GM19467 (cell line): ENCODE measurements at regions not wholly inside any gene's neighbourhood (a gene's known extent, or its start where the extent isn't known, plus 50 kb on each side); places are given as distances from the start of the nearest gene placed in this dataset.
"Not testable (repeated sequence)": the region's sequence is repeated elsewhere in the genome, so short reads cannot be mapped to it uniquely, and the experiment has no call there.

Experiments
- ATAC-seq: cut with Tn5 transposase; IDR thresholded peaks from one replicate; pipeline ENCODE4 v1.9.1; 2021; ENCODE audit warnings: mild to moderate bottlenecking, moderate library complexity; ENCODE audit not compliant: unreplicated experiment

DNA sequence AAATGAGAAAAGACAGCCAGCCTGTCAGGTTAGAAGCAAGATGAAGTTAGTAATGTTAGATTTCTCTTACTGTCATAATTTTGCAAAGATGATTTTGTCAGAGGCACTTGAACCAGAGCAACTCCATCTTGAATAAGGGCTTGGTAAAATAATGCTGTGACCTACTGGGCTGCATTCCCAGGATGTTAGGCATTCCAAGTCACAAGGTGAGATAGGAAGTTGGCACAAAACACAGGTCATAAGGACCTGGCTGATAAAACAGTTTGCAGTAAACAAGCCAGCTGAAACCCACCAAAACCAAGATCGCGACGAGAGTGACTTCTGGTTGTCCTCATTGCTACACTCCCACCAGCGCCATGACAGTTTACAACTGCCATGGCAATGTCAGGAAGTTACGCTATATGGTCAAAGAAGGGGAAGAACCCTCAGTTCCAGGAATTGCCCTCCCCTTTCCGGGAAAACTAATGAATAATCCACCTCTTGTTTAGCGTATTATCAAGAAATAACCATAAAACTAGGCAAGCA is 1313.5 kb upstream of the TMEM132C start:
- ATAC-seq, result no peak

DNA sequence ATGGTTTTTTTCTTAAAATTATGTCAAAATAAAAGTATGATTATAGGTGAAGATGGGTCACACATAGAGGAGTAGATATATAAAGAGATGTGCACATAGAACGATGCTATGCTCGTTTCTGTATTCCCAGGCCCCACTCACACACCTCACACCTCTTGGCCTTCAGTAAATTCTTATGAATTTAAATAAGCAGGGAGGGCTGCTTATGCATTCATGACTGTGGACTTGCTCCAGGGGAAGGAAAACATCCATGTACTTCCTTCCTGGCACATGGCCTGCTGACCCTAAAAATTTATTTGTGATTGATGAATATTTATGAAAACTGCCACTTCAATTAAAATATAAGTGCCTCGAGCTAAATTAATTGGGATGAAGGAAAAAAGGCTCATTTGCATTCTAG is 1306.7 kb upstream of the TMEM132C start:
- ATAC-seq, result no peak

DNA sequence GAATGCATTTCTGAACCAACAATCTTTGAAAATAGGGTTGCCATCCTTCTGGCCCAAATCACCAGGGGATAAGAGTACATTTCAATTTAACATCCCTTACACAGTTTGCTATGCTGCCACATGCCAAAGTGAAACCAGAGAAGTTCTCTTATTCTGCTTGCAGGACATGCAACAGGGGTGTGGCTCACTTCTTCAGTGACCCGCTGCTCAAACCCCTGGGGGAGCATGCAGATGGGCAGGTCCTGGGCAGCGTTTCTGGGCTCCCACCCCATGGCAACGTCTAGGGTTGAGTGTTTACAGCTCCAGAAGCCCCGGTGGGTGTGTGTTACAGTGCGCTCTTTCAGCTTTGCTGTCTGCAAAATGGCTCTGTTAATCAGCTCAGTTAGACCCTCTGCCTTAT is 1306.3 kb upstream of the TMEM132C start:
- ATAC-seq, result no peak

DNA sequence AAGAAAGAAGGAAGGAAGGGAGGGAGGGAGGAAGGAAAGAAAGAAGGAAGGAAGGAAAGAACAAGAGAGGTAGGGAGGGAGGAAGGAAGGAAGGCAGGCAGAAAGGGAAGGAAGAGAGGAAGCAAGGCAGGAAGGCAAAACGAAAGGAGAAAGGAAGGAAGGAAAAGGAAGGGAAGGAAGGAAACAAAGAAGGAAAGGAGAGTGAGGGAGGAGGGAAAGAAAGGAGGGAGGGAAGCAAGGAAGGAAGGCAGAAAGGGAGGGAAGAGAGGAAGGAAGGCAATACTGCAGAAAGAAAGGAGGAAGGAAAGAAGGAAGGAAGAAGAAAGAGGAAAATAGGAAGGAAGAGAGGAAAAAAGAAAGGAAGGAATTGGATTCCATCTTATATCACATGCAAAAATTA is 1303.1 kb upstream of the TMEM132C start:
- no peak for ATAC-seq

DNA sequence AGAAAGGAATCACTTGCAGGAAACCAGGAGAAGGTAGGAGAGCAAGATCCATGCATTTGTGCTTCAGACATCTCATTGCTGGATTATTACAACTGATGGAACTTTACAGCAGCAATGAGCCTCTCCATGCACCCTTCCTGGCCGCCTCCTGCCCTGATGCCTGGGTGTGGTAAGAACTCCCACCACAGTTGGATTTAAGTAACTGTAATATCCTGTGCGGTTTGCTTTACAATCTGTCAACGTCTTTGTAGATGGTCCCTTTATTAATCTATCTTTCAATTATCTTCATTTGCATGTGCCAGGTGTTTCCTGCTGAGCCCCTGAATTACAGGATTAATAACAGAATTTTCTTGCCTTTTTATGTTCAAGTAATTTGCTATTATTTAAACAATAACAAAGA is 1300.5 kb upstream of the TMEM132C start:
- no peak for ATAC-seq

DNA sequence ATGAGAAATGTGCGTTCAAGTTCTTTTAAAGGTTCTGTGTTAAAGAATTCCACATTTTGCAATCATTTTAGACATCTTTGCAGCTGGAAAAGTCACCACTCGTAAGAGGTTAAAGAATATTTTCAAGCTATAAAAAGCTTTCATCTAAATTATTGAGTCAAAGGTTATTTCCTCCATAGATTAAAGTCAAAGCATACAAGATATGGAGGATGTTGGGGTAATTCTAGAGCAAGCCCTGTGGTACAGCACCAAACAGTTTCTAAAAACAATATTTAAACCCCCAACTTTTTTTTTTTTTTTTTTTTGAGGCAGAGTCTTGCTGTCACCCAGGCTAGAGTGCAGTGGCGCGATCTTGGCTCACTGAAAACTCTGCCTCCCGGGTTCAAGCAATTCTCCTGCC is 1299.8 kb upstream of the TMEM132C start:
- no peak for ATAC-seq

DNA sequence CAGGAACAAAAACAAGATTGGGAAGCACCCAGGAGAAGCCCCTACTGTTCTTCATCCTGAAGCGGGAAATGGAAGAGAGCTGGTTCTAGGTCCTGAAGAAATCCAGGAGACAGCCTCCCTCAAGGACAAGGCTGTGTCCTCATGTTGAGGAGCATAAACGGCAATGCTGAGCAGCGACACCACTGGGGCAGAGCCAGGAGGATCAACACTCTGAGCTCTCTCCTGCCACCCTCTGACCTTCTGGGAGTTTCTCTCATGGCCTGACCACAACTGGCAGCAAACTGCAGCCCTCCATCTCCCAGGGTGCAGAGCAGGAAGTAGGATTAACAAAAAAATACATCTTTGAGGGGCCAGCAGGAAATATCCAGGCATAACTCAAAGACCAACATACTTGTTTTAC is 1292.2 kb upstream of the TMEM132C start:
- no peak for ATAC-seq

DNA sequence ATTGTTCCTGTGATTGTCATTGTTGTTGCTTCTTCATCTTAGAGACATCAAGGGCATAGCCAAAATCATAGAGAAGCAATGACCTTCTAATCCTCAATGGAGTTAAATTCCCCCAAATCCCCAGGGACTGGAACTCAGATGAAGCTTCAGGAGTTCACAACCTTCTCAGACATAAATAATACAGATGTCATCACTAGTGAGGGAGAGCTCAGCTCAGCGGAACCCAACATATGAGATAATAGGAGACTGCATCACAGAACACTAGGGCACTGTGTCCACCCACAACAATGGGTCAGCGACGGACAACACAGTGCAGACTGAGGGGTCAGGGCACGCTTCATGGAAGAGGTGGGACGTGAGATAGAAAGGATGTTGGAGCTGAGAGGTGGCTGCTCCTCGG is 1290.4 kb upstream of the TMEM132C start:
- no peak for ATAC-seq

DNA sequence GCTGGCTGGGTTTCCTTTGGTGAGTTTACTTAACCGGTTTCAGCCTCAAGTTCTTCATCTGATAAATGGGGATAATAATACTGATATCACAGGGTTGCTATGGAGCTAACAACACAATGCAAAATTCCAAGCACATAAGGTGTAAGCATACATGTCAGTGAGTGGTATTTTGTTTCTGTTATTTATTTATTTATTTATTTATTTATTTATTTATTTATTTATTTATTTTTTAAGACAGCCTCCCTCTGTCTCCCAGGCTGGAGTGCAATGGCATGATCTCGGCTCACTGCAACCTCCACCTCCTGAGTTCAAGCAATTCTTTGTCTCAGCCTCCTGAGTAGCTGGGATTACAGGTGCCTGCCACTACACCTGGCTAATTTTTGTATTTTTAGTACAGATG is 1287.4 kb upstream of the TMEM132C start:
- not testable (repeated sequence) for ATAC-seq

DNA sequence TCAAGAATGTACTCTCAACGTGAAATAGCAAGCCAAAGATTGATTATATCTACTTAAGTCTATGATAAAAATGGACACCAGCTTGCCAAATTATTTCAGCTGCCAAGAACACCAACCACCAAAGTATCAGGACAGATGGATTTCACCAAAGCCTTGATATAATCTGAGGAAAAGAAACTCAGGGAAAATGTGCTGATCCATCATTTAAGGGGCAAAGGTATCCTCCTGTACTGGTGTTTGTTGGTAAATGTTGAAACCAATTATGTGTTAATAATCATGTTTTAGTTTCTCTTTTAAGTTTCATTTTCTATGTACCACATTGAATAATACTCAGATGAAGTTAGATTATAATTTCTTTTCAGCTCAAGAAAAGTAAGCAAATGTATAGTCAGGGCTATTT is 1284.3 kb upstream of the TMEM132C start:
- no peak for ATAC-seq

DNA sequence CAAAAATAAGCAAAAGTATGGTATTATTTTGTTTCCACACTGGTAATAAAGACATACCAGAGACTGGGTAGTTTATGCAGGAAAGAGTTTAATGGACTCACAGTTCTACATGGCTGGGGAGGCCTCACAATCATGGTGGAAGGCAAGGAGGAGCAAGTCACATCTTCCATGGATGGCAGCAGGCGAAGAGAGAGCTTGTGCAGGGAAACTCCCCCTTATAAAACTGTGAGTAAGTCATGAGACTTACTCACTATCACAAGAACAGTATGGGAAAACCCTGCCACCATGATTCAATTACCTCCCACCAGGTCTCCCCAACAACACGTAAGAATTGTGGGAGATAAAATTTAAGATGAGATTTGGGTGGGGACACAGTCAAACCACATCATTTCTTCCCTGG is 1283.2 kb upstream of the TMEM132C start:
- not testable (repeated sequence) for ATAC-seq

DNA sequence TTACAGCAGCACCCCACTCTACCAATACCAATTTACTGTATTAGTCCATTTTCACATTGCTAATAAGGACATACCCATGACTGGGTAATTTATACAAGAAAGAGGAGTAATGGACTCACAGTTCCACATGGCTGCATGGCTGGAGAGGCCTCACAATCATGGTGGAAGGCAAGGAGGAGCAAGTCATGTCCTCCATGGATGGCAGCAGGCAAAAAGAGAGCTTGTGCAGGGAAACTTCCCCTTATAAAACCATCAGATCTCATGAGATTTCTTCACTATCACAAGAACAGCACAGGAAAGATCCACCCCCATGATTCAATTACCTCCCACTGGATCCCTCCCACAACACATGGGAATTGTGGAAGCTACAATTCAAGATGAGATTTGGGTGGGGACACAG is 1281.3 kb upstream of the TMEM132C start:
- not testable (repeated sequence) for ATAC-seq

DNA sequence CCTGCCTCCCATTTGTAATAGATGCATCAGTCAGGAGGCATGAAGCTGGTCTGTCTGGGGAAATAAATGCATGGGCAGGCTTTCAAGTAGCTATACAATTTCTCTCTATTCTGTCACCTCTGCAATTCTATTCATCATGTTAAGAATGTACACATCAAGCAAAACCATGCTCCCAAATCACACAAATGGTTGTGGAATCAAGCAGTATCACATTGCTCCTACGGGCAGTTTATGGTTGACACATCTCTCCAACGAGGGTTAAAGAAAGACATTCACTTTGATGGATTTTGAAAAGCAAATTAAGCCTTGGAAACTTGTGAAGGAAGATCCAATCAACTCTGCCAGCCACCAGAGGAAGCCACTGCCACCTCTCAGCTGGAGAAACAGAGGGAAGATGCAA is 1277.4 kb upstream of the TMEM132C start:
- no peak for ATAC-seq

DNA sequence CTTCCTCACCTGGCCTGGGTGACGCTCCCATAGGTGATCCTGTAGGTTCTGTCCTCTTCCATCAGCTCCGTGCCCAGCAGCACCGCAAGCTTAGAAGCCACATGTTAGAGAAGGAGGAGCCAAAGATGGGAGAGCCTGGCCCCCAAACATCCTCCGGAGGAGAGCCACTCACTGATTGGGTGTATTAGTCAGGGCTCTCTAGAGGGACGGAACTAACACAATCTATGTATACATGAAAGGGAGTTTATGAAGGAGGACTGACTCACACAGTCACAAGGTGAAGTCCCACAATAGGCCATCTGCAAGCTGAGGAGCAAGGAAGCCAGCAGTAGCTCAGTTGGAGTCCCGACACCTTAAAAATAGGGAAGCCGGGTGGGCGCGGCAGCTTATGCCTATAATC is 1273.1 kb upstream of the TMEM132C start:
- no peak for ATAC-seq

DNA sequence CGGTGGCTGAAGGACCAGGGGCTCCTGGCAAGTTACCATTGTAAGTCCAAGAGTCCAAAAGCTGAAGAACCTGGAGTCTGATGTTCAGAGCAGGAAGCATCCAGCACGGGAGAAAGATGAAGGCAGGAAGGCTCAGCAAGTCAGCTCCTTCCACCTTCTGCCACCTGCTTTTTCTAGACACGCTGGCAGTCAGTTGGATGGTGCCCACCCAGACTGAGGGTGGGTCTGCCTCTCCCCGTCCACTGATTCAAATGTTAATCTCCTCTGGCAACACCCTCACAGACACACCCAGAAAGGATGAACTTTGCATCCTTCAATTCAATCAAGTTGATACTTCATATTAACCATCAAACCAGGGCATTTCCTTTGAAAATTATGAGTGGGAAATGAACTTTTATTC is 1272.4 kb upstream of the TMEM132C start:
- no peak for ATAC-seq

DNA sequence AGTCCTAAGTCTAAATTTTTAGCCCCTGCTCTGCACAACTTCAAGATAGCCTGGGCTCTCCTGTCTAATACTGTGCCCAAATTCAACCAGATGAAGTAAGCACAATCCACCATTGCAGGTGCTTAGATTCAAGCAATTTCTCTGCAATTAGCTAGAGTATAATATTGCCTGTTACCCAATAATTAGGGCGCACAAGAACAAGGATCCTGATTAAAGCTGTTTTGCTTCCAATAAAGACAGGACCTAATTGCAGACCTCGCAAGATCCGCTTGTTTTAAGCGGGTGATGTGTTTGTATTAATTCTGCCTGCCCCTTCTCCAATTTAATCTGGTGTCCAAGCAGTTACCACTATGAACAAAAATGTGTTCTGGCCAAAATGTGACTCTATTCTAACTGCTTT is 1268.9 kb upstream of the TMEM132C start:
- ATAC-seq, result no peak

DNA sequence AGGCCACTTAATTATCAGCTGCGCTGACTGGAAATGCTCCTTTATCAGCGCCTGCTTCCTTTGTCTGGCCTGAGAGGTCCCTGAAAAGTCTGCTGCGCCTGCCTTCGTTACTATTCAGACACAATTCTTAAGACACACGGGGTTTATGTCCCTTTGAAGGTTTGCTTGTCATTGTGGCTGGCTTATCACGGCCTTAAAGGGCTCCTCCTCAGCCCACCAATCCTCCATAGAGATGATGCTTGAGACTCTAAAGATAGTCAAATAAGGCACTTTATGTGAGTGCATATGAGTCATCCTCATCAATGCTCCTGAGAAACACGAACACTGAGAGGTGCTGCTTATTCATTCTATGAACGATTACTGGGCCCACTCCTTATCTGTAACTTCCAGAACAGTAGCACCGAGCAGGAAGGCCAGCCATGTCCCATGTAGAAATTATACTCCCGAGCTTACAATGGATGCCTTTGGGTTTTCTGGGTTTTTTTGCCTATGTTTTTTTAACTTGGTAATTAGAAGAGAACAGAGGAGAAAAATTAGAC is 1268.2 kb upstream of the TMEM132C start:
- ATAC-seq, result no peak

DNA sequence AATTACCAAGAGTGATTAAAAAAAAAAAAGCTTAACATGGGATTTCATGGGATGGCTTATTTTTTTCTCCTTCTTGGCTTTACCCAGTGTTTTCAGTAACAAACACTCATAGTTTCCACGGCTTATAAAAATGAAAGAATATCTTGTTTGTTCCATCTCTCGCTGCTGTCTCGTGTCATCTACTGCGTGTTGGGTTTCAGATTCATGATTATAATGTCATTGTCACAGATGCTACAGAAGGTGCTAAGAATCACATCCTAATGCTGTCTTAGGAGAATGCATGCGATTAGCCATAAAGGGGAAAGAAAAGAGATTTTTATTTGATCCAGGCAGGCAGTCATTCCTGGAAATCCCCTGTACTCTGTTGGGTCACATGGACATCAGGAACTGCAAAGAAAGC is 1267.6 kb upstream of the TMEM132C start:
- ATAC-seq, result no peak

DNA sequence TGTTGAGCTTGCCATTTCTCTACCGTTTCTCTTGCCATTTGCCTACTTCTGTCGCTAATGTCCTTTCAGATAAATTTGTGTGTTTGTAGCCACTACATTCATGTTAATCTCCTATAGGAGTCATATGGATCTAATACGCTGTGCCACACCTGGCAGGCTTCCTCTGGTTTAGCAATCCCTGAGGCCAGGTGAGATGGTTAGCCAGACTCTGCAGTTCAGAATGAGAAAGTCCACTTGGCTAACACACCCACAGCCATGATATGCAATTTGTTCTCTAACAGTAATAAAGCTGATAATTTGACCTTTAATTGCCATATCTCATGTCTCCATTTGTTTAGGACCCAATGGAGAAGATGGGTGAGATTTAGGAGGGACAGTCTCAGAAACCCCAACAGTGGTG is 1261.6 kb upstream of the TMEM132C start:
- ATAC-seq, result no peak

DNA sequence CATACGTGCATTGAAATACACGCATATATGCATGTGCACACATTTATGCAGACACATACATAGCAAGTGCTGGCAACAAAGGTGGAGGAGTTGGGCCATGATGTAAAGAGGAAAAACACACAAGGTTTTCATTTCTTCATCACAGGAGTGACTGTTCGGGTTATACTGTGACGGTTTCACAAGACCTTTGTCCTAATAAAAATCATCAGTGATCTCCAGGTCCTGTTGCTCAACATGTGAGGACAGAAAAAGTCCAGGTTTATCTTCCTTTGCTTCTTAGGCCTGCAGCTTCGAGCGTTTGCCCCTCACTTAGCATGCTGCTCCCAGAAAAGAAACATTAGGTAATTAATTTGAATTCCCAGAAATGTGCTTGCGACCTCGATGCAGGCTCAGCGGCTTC is 1260.0 kb upstream of the TMEM132C start:
- no peak for ATAC-seq

DNA sequence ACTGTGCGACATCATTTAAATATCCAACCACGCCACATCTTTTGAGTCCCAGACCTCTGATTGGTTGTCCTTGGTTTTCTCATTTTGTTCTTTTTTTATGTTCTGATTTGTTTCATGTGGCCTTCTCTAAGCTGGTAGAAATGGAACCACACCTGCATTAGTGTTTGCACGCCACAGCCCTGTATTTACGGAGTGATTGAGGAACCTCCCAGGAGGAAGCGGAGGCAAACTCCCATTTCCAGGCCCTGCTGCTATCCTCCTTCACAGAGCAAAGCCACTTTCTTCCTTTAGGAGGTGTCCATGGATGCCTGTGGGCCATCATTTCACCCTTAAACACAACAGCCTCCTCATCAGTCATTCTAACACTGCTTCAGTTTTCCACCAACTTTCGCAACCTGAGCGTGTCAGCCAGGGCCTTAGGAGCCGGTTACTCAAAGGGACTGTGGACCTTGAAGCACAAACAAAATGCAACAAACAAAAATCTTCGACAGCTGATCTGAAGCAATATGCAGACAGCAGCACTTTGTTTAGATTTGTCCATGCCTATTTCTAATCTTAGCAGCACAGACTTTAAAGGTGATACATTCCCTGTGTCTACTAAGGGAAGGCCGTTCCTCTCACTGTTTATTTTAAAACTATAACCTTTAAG is 1258.1 kb upstream of the TMEM132C start:
- ATAC-seq, result no peak

DNA sequence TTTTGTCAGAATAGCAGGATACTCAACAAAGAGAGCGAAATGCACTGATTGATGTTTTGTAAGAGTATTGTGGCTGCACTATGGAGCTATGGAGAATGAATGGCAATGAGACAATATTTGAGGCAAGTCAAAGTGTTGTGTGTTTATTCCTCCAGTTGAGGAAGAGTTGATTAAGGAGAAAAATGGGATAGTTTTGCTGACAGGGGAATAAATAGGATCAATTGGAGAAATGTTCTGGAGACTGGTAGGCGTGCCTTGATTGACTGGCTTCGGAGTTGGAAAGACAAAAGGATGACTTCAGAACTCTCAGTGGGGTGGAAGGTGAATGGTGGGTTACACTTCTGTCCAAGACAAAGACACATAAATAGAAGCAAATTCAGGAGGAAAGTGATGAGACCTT is 1254.9 kb upstream of the TMEM132C start:
- ATAC-seq, result no peak

DNA sequence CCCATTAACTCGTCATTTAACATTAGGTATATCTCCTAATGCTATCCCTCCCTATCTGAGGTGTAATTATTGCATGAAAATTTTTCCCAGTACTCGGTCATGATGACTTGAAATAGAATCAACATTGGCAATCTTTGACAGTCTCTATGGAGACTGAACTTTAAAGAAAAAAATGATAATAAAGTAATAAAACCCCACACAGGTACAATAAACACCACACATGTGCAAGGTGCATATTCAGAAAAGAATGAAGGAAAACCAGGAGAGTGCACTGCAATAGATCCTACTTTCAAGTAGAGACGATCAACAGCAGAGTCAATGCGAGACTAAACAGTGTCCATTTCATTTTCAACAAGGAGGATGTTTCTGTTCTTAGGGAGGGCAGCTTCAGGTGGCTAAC is 1253.8 kb upstream of the TMEM132C start:
- no peak for ATAC-seq
